ENCODE measurements at regions not wholly inside any gene's neighbourhood (a gene's known extent, or its start where the extent isn't known, plus 50 kb on each side); places are given as distances from the start of the nearest gene placed in this dataset.

GRCh38 chr15:69891070-69891536, 206.6 kb downstream of the TLE3 start:
- TF ChIP-seq CTCF (IDR thresholded peaks at IDR 0.05), result no peak
- TF ChIP-seq ZFX (IDR thresholded peaks at IDR 0.05; ENCODE audit: borderline replicate concordance), result no peak

Measured in 22Rv1 (cell line).